GM10266 (cell line): ENCODE measurements at regions not wholly inside any gene's neighbourhood (a gene's known extent, or its start where the extent isn't known, plus 50 kb on each side); places are given as distances from the start of the nearest gene placed in this dataset.

ENCODE experiments used
- DNase-seq: peaks from one replicate; pipeline ENCODE4 v3.0.0; 2012; ENCODE audit errors: extremely low spot score
- CTCF ChIP-seq: IDR thresholded peaks from 2 replicates; pipeline ENCODE4 v1.5.1; 2012; ENCODE audit warnings: mild to moderate bottlenecking, low read depth; ENCODE audit not compliant: control insufficient read depth, insufficient read depth; ENCODE audit errors: missing control alignments

- TF ChIP-seq CTCF = no peak
- no peak for DNase-seq
Measured at GRCh38 chr10:107790271-107790670, 625.8 kb upstream of the SORCS1 start.

- TF ChIP-seq CTCF = no peak
- no peak for DNase-seq
Measured at GRCh38 chr10:107771066-107771465, 606.6 kb upstream of the SORCS1 start.

GRCh38 chr10:107767185-107767584 lies 602.7 kb upstream of the SORCS1 start:
- no peak for DNase-seq
- TF ChIP-seq CTCF = no peak

GRCh38 chr10:107754814-107755213 lies 590.3 kb upstream of the SORCS1 start:
- no peak for TF ChIP-seq CTCF
- no peak for DNase-seq

- DNase-seq = no peak
- TF ChIP-seq CTCF = no peak
Measured at GRCh38 chr10:107749235-107749634, 584.7 kb upstream of the SORCS1 start.

- TF ChIP-seq CTCF = no peak
- DNase-seq = no peak
Measured at GRCh38 chr10:107747851-107748250, 583.3 kb upstream of the SORCS1 start.

GRCh38 chr10:107741971-107742370 lies 577.5 kb upstream of the SORCS1 start:
- no peak for TF ChIP-seq CTCF
- no peak for DNase-seq
